Calu3 (cell line): ENCODE measurements at regions not wholly inside any gene's neighbourhood (a gene's known extent, or its start where the extent isn't known, plus 50 kb on each side); places are given as distances from the start of the nearest gene placed in this dataset.

Experiments used
- BruUV-seq: library from RNA; stranded (reverse); fragments of 400-500 nt; replicated peaks from 2 replicates; lab custom pipeline; 2021; lab: Mats Ljungman, UMichigan
- CTCF ChIA-PET: fragments of 300-600 bp; sonication (Branson Sonifier 250); formaldehyde crosslinking; loops from one replicate; lab custom pipeline; 2022; ENCODE audit warnings: antibody characterized with exemption; lab: Charles Lee
- DNase-seq: peaks from one replicate; pipeline ENCODE4 v3.0.0; 2022
- H3K27ac Mint-ChIP-seq: one replicate; pipeline ENCODE4 v1.8.0; 2022; ENCODE audit warnings: mixed read lengths; ENCODE audit not compliant: unreplicated experiment
- H3K27me3 Mint-ChIP-seq: one replicate; pipeline ENCODE4 v1.8.0; 2022; ENCODE audit warnings: mixed read lengths; ENCODE audit not compliant: unreplicated experiment
- H3K36me3 Mint-ChIP-seq: one replicate; pipeline ENCODE4 v1.8.0; 2022; ENCODE audit warnings: mild to moderate bottlenecking, moderate library complexity, mixed read lengths; ENCODE audit not compliant: insufficient read depth, unreplicated experiment
- H3K4me1 Mint-ChIP-seq: one replicate; pipeline ENCODE4 v1.8.0; 2022; ENCODE audit warnings: mild to moderate bottlenecking, low read depth, mixed read lengths; ENCODE audit not compliant: unreplicated experiment
- H3K4me3 Mint-ChIP-seq: one replicate; pipeline ENCODE4 v1.8.0; 2022; ENCODE audit warnings: mild to moderate bottlenecking, low read depth, moderate library complexity, mixed read lengths; ENCODE audit not compliant: unreplicated experiment
- H3K9me3 Mint-ChIP-seq: one replicate; pipeline ENCODE4 v1.8.0; 2022; ENCODE audit warnings: low read depth, mixed read lengths; ENCODE audit not compliant: unreplicated experiment
- CTCF ChIP-seq: fragments of 200-600 bp; IDR thresholded peaks from one replicate; pipeline ENCODE4 v1.8.0; 2022; ENCODE audit warnings: antibody characterized with exemption; ENCODE audit not compliant: unreplicated experiment
- intact Hi-C: fragments of 100-400 bp; cut with micrococcal nuclease; formaldehyde crosslinking; loops from one replicate; pipeline ENCODE4 v1.10.0; 2022; ENCODE audit not compliant: unreplicated experiment

GRCh38 chr4:186918466-186918865 lies 194.8 kb upstream of the FAT1 start:
- Mint-ChIP-seq H3K27ac (no peak overlapping the region), H3K36me3 (no peaks in the 10 kb centered on the region), H3K4me1 (peaks cover 7% of the 10 kb centered on the region), H3K9me3 (peaks cover 6% of the 10 kb centered on the region), H3K4me3 (no peak overlapping the region), H3K27me3 (no peaks in the 10 kb centered on the region)
- no TSS peak for BruUV-seq
- intact Hi-C loops: no loop called here
- TF ChIP-seq CTCF: no peak
- no peak for DNase-seq
- CTCF ChIA-PET: no interaction called here

GRCh38 chr4:186919340-186919739 lies 195.7 kb upstream of the FAT1 start:
- Mint-ChIP-seq H3K9me3 (peaks cover 6% of the 10 kb centered on the region), H3K27me3 (no peaks in the 10 kb centered on the region), H3K4me3 (no peak overlapping the region), H3K4me1 (peaks cover 7% of the 10 kb centered on the region), H3K27ac (no peak overlapping the region), H3K36me3 (no peaks in the 10 kb centered on the region)
- no peak for DNase-seq
- TF ChIP-seq CTCF: no peak
- CTCF ChIA-PET: no interaction called here
- intact Hi-C loops: no loop called here
- BruUV-seq: no TSS peak

- no peak overlapping the region for H3K27ac Mint-ChIP-seq
- no TSS peak for BruUV-seq
- no peak for TF ChIP-seq CTCF
- CTCF ChIA-PET: no interaction called here
- H3K4me3 Mint-ChIP-seq: no peak overlapping the region
- H3K4me1 Mint-ChIP-seq: peaks cover 7% of the 10 kb centered on the region
- intact Hi-C loops: no loop called here
- no peak for DNase-seq
- H3K27me3 Mint-ChIP-seq: no peaks in the 10 kb centered on the region
- peaks cover 6% of the 10 kb centered on the region for H3K9me3 Mint-ChIP-seq
- H3K36me3 Mint-ChIP-seq: no peaks in the 10 kb centered on the region
Observed at GRCh38 chr4:186920483-186920882, 196.8 kb upstream of the FAT1 start.

- DNase-seq: no peak
- no TSS peak for BruUV-seq
Observed at GRCh38 chr4:186920992-186921391, 197.3 kb upstream of the FAT1 start.

More at GRCh38 chr4:186920992-186921391, 197.3 kb upstream of the FAT1 start:
- H3K27me3 Mint-ChIP-seq: no peaks in the 10 kb centered on the region
- peaks cover 6% of the 10 kb centered on the region for H3K9me3 Mint-ChIP-seq
- CTCF ChIA-PET: no interaction called here
- H3K4me3 Mint-ChIP-seq: no peak overlapping the region
- H3K36me3 Mint-ChIP-seq: no peaks in the 10 kb centered on the region
- H3K27ac Mint-ChIP-seq: no peak overlapping the region
- no peak for TF ChIP-seq CTCF
- intact Hi-C loops: no loop called here
- H3K4me1 Mint-ChIP-seq: peaks cover 7% of the 10 kb centered on the region
